Panc1 (cell line): ENCODE measurements at regions not wholly inside any gene's neighbourhood (a gene's known extent, or its start where the extent isn't known, plus 50 kb on each side); places are given as distances from the start of the nearest gene placed in this dataset.

ENCODE experiments used
- SIN3A ChIP-seq: IDR thresholded peaks from 2 replicates; pipeline ENCODE4 v1.6.1; 2012; ENCODE audit warnings: low read depth, mild to moderate bottlenecking, low read length, moderate library complexity, borderline replicate concordance; ENCODE audit not compliant: insufficient read depth
- TF ChIP-seq, protein P1 (sequence below): fragments of 450-650 bp; IDR thresholded peaks from 2 replicates; pipeline ENCODE4 v1.5.1; 2017; ENCODE audit warnings: mild to moderate bottlenecking

DNA sequence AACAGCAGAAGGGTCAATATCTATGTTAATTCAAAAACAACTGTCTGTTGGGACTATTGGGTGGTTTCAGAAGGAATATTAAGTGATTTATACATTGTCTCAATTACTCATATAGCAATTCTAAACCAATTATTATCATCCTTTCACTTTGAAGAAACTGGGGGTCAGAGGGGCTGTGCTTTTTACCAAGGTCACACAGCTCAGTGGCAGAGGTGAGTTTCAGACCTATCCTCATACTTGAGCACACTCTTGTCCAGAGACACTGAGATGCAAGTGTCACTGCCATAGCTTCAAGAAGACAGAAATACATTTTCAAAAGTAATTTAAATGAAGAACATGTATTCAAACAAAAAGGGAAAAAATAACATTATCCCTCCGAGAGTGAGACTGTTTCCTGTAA is 195.3 kb downstream of the ARL4A start:
- TF ChIP-seq, protein P1, sequence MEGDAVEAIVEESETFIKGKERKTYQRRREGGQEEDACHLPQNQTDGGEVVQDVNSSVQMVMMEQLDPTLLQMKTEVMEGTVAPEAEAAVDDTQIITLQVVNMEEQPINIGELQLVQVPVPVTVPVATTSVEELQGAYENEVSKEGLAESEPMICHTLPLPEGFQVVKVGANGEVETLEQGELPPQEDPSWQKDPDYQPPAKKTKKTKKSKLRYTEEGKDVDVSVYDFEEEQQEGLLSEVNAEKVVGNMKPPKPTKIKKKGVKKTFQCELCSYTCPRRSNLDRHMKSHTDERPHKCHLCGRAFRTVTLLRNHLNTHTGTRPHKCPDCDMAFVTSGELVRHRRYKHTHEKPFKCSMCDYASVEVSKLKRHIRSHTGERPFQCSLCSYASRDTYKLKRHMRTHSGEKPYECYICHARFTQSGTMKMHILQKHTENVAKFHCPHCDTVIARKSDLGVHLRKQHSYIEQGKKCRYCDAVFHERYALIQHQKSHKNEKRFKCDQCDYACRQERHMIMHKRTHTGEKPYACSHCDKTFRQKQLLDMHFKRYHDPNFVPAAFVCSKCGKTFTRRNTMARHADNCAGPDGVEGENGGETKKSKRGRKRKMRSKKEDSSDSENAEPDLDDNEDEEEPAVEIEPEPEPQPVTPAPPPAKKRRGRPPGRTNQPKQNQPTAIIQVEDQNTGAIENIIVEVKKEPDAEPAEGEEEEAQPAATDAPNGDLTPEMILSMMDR, result no peak
- TF ChIP-seq SIN3A, result no peak
